HepG2 (cell line): ENCODE measurements at regions not wholly inside any gene's neighbourhood (a gene's known extent, or its start where the extent isn't known, plus 50 kb on each side); places are given as distances from the start of the nearest gene placed in this dataset.

Experiments
- ATAC-seq: fragments of 200-7000 bp; cut with Tn5 transposase; 3 replicates; pipeline ENCODE4 v1.9.1; 2020; ENCODE audit warnings: mild to moderate bottlenecking, moderate library complexity
- BruUV-seq: library from RNA; stranded (reverse); fragments of 400-500 nt; replicated peaks from 2 replicates; lab custom pipeline; 2021; lab: Mats Ljungman, UMichigan
- CTCF ChIA-PET: fragments of 300-600 bp; formaldehyde crosslinking; extraction: SDS; loops from one replicate; lab custom pipeline; 2021; ENCODE audit warnings: low total read pairs, inconsistent platforms, low intra/inter-chr PET ratio; lab: Yijun Ruan, JAX
- POLR2A ChIA-PET: fragments of 350-600 bp; sonication (Branson Sonifier 250); formaldehyde crosslinking; loops from one replicate; lab custom pipeline; 2020; ENCODE audit warnings: antibody characterized with exemption, inconsistent platforms; lab: Yijun Ruan, JAX
- DNase-seq: peaks from one replicate; pipeline ENCODE4 v3.0.0-alpha.2; 2015; ENCODE audit warnings: low spot score
- FAIRE-seq: peaks from 3 replicates; lab custom pipeline; 2011; peaks lifted over from hg19 to GRCh38; lab: Jason Lieb, UNC
- H2AFZ ChIP-seq: one replicate; pipeline ENCODE4 v1.6.1; 2011; ENCODE audit warnings: low read length, inconsistent platforms
- H3K27ac ChIP-seq: fragments of 300-600 bp; 3 replicates; pipeline ENCODE4 v1.8.0; 2011; ENCODE audit warnings: mixed run types, mild to moderate bottlenecking, mixed read lengths, low read length, inconsistent platforms; ENCODE audit not compliant: insufficient read depth; ENCODE audit errors: extremely low read length
- H3K27me3 ChIP-seq, 2 experiments: fragments of 200-600 bp in 1 of 2; 2 replicates in 1 of 2; 3 replicates in 1 of 2; pipeline versions ENCODE4 v1.6.0 to v1.8.0; 2011; ENCODE audit warnings: low read length in 2 of 2, mild to moderate bottlenecking in 2 of 2, moderate library complexity in 2 of 2, inconsistent platforms in 1 of 2; ENCODE audit not compliant: insufficient read depth in 2 of 2, control insufficient read depth in 1 of 2
- H3K36me3 ChIP-seq, 2 experiments: fragments of 200-600 bp in 1 of 2; replicated peaks in 1 of 2; 2 replicates in 1 of 2; 3 replicates in 1 of 2; pipeline versions ENCODE4 v1.5.1 to v1.8.0; 2011; ENCODE audit warnings: low read length in 2 of 2, inconsistent platforms in 1 of 2; ENCODE audit not compliant: insufficient read depth in 2 of 2, control insufficient read depth in 1 of 2
- H3K4me1 ChIP-seq: 2 replicates; pipeline ENCODE4 v1.5.1; 2012; ENCODE audit warnings: low read length, inconsistent platforms; ENCODE audit not compliant: insufficient read depth
- H3K4me2 ChIP-seq: 2 replicates; pipeline ENCODE4 v1.6.0; 2011; ENCODE audit warnings: low read depth, low read length, inconsistent platforms
- H3K4me3 ChIP-seq, 3 experiments: fragments of 200-600 bp in 1 of 3; sonication (generic), shearing (Covaris generic) in 1 of 3; replicated peaks in 1 of 3; 2 replicates each; pipeline ENCODE4 v1.5.1; 2011 to 2016; ENCODE audit warnings: low read length in 3 of 3, inconsistent platforms in 2 of 3, low read depth in 2 of 3, mild to moderate bottlenecking in 2 of 3, control low read depth in 1 of 3, mixed read lengths in 1 of 3; ENCODE audit not compliant: insufficient read depth in 1 of 3
- H3K79me2 ChIP-seq: one replicate; pipeline ENCODE4 v1.6.1; 2011; ENCODE audit warnings: low read length, inconsistent platforms; ENCODE audit not compliant: insufficient read depth
- H3K9ac ChIP-seq: 2 replicates; pipeline ENCODE4 v1.6.0; 2011; ENCODE audit warnings: mild to moderate bottlenecking, low read depth, low read length, inconsistent platforms; ENCODE audit not compliant: insufficient read depth
- H3K9me3 ChIP-seq: 2 replicates; pipeline ENCODE4 v1.5.1; 2012; ENCODE audit warnings: mild to moderate bottlenecking, low read length
- H4K20me1 ChIP-seq: 2 replicates; pipeline ENCODE4 v1.6.0; 2011; ENCODE audit warnings: inconsistent platforms, mild to moderate bottlenecking, low read length, moderate library complexity; ENCODE audit not compliant: insufficient read depth
- ARNTL ChIP-seq: sonication (generic); formaldehyde crosslinking; IDR thresholded peaks from 2 replicates; pipeline ENCODE4 v1.4.0; 2020; ENCODE audit warnings: mild to moderate bottlenecking, missing genetic modification reagents
- CEBPB ChIP-seq: IDR thresholded peaks from 2 replicates; pipeline ENCODE4 v1.6.1; 2011; ENCODE audit warnings: low read depth, low read length, improper control_type of control experiment, borderline replicate concordance
- DNMT3B ChIP-seq: conservative IDR thresholded peaks from 2 replicates; pipeline ENCODE4 v1.6.1; 2016; ENCODE audit warnings: missing biosample characterization, control low read depth
- ERF ChIP-seq: IDR thresholded peaks from 2 replicates; pipeline ENCODE4 v1.6.1; 2018; ENCODE audit warnings: missing biosample characterization, missing genetic modification reagents
- HDAC6 ChIP-seq: fragments of 200-600 bp; sonication (generic); IDR thresholded peaks from 2 replicates; pipeline ENCODE4 v1.7.0; 2017; ENCODE audit warnings: mild to moderate bottlenecking, antibody characterized with exemption, low read length, low read depth
- ISX ChIP-seq: sonication (generic); formaldehyde crosslinking; conservative IDR thresholded peaks from 2 replicates; pipeline ENCODE4 v1.5.0; 2020; ENCODE audit warnings: missing genetic modification reagents
- MYNN ChIP-seq: sonication (generic); formaldehyde crosslinking; IDR thresholded peaks from 2 replicates; pipeline ENCODE4 v1.4.0; 2020; ENCODE audit warnings: mild to moderate bottlenecking, low read depth, missing genetic modification reagents
- SALL2 ChIP-seq: sonication (generic); formaldehyde crosslinking; IDR thresholded peaks from 2 replicates; pipeline ENCODE4 v1.8.1; 2023; ENCODE audit warnings: mild to moderate bottlenecking, missing genetic modification reagents, inconsistent platforms
- SNAI1 ChIP-seq: sonication (generic); formaldehyde crosslinking; IDR thresholded peaks from 2 replicates; pipeline ENCODE4 v1.5.0; 2020; ENCODE audit warnings: mild to moderate bottlenecking, missing genetic modification reagents, borderline replicate concordance
- TARDBP ChIP-seq: sonication (generic); formaldehyde crosslinking; IDR thresholded peaks from 2 replicates; pipeline ENCODE4 v1.8.0; 2022; ENCODE audit warnings: mild to moderate bottlenecking, missing genetic modification reagents
- ZNF160 ChIP-seq: sonication (generic); formaldehyde crosslinking; IDR thresholded peaks from 2 replicates; pipeline ENCODE4 v1.8.0; 2022; ENCODE audit warnings: mild to moderate bottlenecking, inconsistent platforms, missing genetic modification reagents
- ZNF484 ChIP-seq: sonication (generic); formaldehyde crosslinking; IDR thresholded peaks from 2 replicates; pipeline ENCODE4 v1.5.1; 2020; ENCODE audit warnings: mild to moderate bottlenecking, low read depth, missing genetic modification reagents, borderline replicate concordance
- ZSCAN25 ChIP-seq: sonication (generic); formaldehyde crosslinking; IDR thresholded peaks from 2 replicates; pipeline ENCODE4 v1.8.0; 2022; ENCODE audit warnings: mild to moderate bottlenecking, missing genetic modification reagents
- WGBS: methylation state at CpG from one replicate; pipeline ENCODE4 v1.1.6; 2017; ENCODE audit warnings: low lambda C conversion rate; 5-methylcytosine and 5-hydroxymethylcytosine counted together
- in situ Hi-C: cut with HindIII; loops from 2 replicates; pipeline ENCODE4 v1.10.0; 2017; ENCODE audit warnings: low pct_unique_long_range_greater_than_20kb; ENCODE audit not compliant: extremely low pct_ligation_motif_present
- intact Hi-C: fragments of 100-400 bp; cut with micrococcal nuclease; formaldehyde crosslinking; loops from one replicate; pipeline ENCODE4 v1.10.0; 2022; ENCODE audit not compliant: unreplicated experiment
- TF ChIP-seq, protein P1 (sequence below): sonication (generic); formaldehyde crosslinking; IDR thresholded peaks from 2 replicates; pipeline ENCODE4 v1.5.0; 2020; ENCODE audit warnings: missing genetic modification reagents
- TF ChIP-seq, protein P2 (sequence below): sonication (generic); formaldehyde crosslinking; IDR thresholded peaks from 2 replicates; pipeline ENCODE4 v1.5.0; 2020; ENCODE audit warnings: missing genetic modification reagents
- TF ChIP-seq, protein P3 (sequence below): sonication (generic); formaldehyde crosslinking; IDR thresholded peaks from 2 replicates; pipeline ENCODE4 v1.4.0; 2020; ENCODE audit warnings: low read depth, mild to moderate bottlenecking, missing genetic modification reagents
- TF ChIP-seq, protein P4 (sequence below): sonication (generic); formaldehyde crosslinking; IDR thresholded peaks from 2 replicates; pipeline ENCODE4 v1.4.0; 2020; ENCODE audit warnings: missing genetic modification reagents

DNA sequence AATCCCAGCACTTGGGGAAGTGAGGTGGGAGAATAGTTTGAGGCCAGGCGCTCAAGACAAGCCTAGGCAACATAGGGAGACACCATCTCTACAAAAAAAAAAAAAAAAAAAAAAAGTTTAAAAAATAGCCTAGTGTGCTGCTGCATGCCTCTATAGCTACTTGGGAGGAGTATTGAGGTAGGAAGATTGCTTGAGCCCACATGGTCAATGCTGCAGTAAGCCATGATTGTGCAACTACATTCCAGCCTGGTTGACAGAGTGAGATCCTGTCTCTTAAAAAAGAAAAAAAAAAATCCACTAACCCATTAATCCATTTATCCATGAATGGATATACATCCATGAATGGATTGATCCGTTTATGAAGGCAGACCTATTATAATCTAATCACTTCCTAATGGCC, 1064.6 kb upstream of the EYS start:
- no peaks in the 10 kb centered on the region for H3K4me1 ChIP-seq
- no peak overlapping the region for H3K4me3 ChIP-seq
- FAIRE-seq, result no peak
- intact Hi-C loops, result no loop called here
- no peak overlapping the region for H2AFZ ChIP-seq
- no peak overlapping the region for H3K9ac ChIP-seq
- peak; percentile 71 for TF ChIP-seq CEBPB
- no peak for TF ChIP-seq ZSCAN25
- no peaks in the 10 kb centered on the region for H3K9me3 ChIP-seq
- no peaks in the 10 kb centered on the region for H3K79me2 ChIP-seq
- no peak for ATAC-seq
- no peaks in the 10 kb centered on the region for H4K20me1 ChIP-seq
- H3K27ac ChIP-seq, result no peak overlapping the region
- in situ Hi-C loops, result no loop called here
- BruUV-seq, result no TSS peak
- no peaks in the 10 kb centered on the region for H3K27me3 ChIP-seq
- ChIA-PET CTCF (no interaction called here), POLR2A (no interaction called here)
- no peak overlapping the region for H3K4me2 ChIP-seq
- WGBS, result 1% methylated on average over 2 of the region's 2 CpGs
- no peaks in the 10 kb centered on the region for H3K36me3 ChIP-seq
- no peak for DNase-seq

DNA sequence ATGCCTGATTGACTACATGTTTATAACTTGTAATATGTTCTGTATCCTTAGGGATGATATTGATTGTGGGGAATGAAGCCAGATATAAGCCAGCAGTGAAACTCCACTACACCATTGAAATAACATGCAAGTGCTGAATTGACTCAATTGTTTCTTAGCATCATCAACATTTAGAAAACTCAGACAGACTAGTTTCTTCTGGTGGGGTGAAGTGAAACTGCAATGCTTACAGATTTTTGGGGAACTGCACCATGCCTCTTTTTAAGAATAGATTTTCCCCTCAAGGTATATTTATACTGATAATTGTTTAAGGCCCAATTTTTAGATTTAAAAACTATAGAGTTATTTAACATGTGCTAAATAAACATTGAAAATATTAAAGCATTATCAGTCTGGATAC, 1044.6 kb upstream of the EYS start:
- no TSS peak for BruUV-seq
- intact Hi-C loops, result no loop called here
- H3K9ac ChIP-seq, result no peak overlapping the region
- FAIRE-seq (no peak), DNase-seq (no peak), ATAC-seq (no peak)
- no peak overlapping the region for H3K27ac ChIP-seq
- in situ Hi-C loops, result no loop called here
- H3K4me2 ChIP-seq, result no peak overlapping the region
- H3K79me2 ChIP-seq, result no peaks in the 10 kb centered on the region
- no peak overlapping the region for H3K4me3 ChIP-seq
- H3K9me3 ChIP-seq, result no peaks in the 10 kb centered on the region
- CTCF ChIA-PET, result no interaction called here
- POLR2A ChIA-PET, result no interaction called here
- no peaks in the 10 kb centered on the region for H3K36me3 ChIP-seq
- no peak overlapping the region for H2AFZ ChIP-seq
- no peaks in the 10 kb centered on the region for H4K20me1 ChIP-seq
- H3K27me3 ChIP-seq, result no peaks in the 10 kb centered on the region
- H3K4me1 ChIP-seq, result no peaks in the 10 kb centered on the region
- TF ChIP-seq MYNN (CRISPR knock-in tag) (no peak), ZNF484 (CRISPR knock-in tag) (no peak), ZNF160 (CRISPR knock-in tag) (no peak), TARDBP (no peak), SALL2 (CRISPR knock-in tag) (no peak), ARNTL (no peak), ISX (no peak), DNMT3B (no peak), ERF (CRISPR knock-in tag) (no peak), SNAI1 (CRISPR knock-in tag) (no peak), HDAC6 (no peak)
- TF ChIP-seq, protein P1, sequence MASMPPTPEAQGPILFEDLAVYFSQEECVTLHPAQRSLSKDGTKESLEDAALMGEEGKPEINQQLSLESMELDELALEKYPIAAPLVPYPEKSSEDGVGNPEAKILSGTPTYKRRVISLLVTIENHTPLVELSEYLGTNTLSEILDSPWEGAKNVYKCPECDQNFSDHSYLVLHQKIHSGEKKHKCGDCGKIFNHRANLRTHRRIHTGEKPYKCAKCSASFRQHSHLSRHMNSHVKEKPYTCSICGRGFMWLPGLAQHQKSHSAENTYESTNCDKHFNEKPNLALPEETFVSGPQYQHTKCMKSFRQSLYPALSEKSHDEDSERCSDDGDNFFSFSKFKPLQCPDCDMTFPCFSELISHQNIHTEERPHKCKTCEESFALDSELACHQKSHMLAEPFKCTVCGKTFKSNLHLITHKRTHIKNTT (CRISPR knock-in tag), result no peak
- TF ChIP-seq, protein P2, sequence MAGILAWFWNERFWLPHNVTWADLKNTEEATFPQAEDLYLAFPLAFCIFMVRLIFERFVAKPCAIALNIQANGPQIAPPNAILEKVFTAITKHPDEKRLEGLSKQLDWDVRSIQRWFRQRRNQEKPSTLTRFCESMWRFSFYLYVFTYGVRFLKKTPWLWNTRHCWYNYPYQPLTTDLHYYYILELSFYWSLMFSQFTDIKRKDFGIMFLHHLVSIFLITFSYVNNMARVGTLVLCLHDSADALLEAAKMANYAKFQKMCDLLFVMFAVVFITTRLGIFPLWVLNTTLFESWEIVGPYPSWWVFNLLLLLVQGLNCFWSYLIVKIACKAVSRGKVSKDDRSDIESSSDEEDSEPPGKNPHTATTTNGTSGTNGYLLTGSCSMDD, result no peak
- TF ChIP-seq, protein P3, sequence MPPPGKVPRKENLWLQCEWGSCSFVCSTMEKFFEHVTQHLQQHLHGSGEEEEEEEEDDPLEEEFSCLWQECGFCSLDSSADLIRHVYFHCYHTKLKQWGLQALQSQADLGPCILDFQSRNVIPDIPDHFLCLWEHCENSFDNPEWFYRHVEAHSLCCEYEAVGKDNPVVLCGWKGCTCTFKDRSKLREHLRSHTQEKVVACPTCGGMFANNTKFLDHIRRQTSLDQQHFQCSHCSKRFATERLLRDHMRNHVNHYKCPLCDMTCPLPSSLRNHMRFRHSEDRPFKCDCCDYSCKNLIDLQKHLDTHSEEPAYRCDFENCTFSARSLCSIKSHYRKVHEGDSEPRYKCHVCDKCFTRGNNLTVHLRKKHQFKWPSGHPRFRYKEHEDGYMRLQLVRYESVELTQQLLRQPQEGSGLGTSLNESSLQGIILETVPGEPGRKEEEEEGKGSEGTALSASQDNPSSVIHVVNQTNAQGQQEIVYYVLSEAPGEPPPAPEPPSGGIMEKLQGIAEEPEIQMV (CRISPR knock-in tag), result no peak
- TF ChIP-seq, protein P4, sequence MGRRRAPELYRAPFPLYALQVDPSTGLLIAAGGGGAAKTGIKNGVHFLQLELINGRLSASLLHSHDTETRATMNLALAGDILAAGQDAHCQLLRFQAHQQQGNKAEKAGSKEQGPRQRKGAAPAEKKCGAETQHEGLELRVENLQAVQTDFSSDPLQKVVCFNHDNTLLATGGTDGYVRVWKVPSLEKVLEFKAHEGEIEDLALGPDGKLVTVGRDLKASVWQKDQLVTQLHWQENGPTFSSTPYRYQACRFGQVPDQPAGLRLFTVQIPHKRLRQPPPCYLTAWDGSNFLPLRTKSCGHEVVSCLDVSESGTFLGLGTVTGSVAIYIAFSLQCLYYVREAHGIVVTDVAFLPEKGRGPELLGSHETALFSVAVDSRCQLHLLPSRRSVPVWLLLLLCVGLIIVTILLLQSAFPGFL (CRISPR knock-in tag), result no peak
